ENCODE measurements at regions not wholly inside any gene's neighbourhood (a gene's known extent, or its start where the extent isn't known, plus 50 kb on each side); places are given as distances from the start of the nearest gene placed in this dataset.

DNA sequence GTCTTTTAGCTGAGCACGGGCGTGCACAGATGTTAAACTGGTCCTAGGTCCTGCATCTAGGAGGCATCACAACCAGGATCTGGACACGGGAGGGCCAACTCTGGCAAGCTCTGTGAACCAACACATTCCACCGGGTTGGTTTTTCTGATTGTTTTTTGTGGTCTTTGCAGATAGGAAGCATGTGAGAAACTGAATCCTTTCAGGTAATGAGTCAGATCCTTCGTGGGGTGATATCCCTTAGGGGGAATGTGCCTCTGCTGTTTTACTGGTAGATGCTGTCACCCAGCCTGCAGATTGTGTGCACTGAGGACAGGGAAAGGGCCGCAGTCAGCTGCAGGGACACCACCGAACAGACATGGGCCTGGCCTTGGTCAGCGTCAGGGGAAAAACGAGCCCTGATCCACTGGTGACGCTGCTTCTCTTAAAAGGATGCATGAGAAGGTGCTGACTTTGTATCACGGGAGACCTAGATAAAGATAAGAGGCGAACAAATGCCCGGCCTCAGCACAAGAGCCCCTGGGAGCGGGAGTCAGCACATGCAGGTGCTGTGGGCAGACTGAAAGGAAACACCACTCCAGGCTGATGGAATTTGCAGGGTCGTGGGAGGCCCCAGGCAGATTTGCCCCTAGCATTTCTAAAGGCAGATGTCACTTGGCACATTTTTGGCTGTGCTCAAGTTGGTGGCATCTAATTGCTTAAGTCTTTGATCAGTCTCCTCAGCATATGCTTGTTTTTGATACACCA is 51.1 kb downstream of the DOP1B start:
- Mint-ChIP-seq H3K36me3 (ENCODE audit: insufficient read depth, unreplicated experiment) (peaks cover 11% of the 10 kb centered on the region), H3K27ac (ENCODE audit: unreplicated experiment) (no peak overlapping the region), H3K4me1 (ENCODE audit: low read depth, unreplicated experiment) (peaks cover 44% of the 10 kb centered on the region), H3K4me3 (ENCODE audit: low read depth, unreplicated experiment) (no peak overlapping the region), H3K27me3 (ENCODE audit: unreplicated experiment) (no peaks in the 10 kb centered on the region), H3K9me3 (ENCODE audit: low read depth, unreplicated experiment) (no peaks in the 10 kb centered on the region)
- no TSS peak for BruUV-seq (replicated peaks)
- intact Hi-C loops (cut with micrococcal nuclease; ENCODE audit: unreplicated experiment): no loop called here
- TF ChIP-seq, protein P1, sequence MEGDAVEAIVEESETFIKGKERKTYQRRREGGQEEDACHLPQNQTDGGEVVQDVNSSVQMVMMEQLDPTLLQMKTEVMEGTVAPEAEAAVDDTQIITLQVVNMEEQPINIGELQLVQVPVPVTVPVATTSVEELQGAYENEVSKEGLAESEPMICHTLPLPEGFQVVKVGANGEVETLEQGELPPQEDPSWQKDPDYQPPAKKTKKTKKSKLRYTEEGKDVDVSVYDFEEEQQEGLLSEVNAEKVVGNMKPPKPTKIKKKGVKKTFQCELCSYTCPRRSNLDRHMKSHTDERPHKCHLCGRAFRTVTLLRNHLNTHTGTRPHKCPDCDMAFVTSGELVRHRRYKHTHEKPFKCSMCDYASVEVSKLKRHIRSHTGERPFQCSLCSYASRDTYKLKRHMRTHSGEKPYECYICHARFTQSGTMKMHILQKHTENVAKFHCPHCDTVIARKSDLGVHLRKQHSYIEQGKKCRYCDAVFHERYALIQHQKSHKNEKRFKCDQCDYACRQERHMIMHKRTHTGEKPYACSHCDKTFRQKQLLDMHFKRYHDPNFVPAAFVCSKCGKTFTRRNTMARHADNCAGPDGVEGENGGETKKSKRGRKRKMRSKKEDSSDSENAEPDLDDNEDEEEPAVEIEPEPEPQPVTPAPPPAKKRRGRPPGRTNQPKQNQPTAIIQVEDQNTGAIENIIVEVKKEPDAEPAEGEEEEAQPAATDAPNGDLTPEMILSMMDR (IDR thresholded peaks at IDR 0.05; ENCODE audit: unreplicated experiment): no peak
- CTCF ChIA-PET: interaction anchor here (0.7 kb wide), 2 partner anchors 56 to 67 kb away, joined by 5 to 7 read pairs; no protein-coding TSS in a partner anchor
- DNase-seq: no peak

DNA sequence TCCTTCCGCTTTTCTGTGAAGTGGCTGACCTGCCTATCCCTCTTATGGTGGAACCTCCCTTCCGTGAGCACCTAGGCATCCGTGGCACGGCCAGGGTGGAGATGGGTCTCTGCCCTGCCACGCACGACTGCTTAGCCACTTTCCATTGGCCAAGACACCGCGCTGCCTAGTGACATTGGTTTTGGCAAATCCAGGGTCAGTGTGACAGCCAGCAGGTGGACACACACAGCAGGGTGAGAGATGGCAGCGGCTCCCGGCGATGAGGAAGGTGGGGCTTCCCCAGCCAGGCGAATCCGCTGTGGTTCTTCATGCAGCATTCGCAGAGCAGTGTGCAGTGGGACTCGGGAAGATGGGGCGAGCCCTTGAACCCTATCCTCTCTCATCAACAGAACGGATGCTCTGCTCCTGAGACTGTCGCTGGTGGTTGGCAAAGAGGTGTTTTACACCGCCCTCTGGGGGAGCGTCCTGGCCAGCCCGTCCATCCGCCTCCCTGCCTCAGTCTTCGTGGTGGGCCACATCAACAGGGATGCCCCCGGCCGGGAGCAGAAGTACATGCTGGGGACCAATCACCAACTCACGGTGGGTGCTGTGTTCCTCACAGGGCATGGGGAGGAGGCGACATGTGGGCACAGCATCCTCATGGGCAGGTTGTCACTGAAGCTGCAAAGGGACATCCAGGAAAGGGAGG is 51.8 kb downstream of the DOP1B start:
- DNase-seq: no peak
- Mint-ChIP-seq H3K9me3 (ENCODE audit: low read depth, unreplicated experiment) (no peaks in the 10 kb centered on the region), H3K27me3 (ENCODE audit: unreplicated experiment) (no peaks in the 10 kb centered on the region), H3K4me3 (ENCODE audit: low read depth, unreplicated experiment) (no peak overlapping the region), H3K27ac (ENCODE audit: unreplicated experiment) (no peak overlapping the region), H3K4me1 (ENCODE audit: low read depth, unreplicated experiment) (peaks cover 37% of the 10 kb centered on the region), H3K36me3 (ENCODE audit: insufficient read depth, unreplicated experiment) (peaks cover 11% of the 10 kb centered on the region)
- no TSS peak for BruUV-seq (replicated peaks)
- CTCF ChIA-PET: interaction anchor here (2.0 kb wide), 1 partner anchor 55 kb away, joined by 17 read pairs; no protein-coding TSS in a partner anchor
- intact Hi-C loops (cut with micrococcal nuclease; ENCODE audit: unreplicated experiment): loop anchor here (1.0 kb wide), 2 partner anchors 55 to 67 kb away; no protein-coding TSS in a partner anchor
- TF ChIP-seq, protein P1 (IDR thresholded peaks at IDR 0.05; ENCODE audit: unreplicated experiment): no peak

DNA sequence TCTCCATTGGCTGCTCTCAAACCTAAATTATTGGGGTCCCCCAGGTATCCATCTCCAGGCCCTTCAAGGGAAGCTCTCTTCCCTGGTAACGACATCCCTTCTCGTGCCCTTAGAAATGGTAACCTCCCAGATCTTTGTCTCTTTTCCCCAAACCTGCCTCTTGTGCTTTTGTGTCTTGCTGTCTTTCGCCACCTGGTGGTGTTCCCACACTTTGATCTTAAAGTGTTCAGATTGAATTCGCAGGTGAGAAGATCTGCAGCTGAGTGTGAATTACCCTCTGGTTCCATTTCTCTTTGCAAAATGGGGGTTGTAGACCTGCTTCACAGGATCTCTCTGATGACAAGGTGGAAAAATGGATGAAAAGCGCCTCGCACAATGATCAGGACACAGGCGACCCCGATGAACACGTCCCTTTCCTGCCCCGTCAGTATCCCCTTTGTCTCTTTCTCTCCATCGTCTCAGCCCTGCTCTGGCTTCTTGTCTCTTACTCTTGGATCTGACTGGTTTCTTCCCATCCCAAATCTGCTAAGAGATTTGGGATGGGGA is 53.1 kb downstream of the DOP1B start:
- BruUV-seq (replicated peaks): no TSS peak
- H3K4me3 Mint-ChIP-seq (ENCODE audit: low read depth, unreplicated experiment): peak overlapping the region; percentile 51
- H3K27me3 Mint-ChIP-seq (ENCODE audit: unreplicated experiment): no peaks in the 10 kb centered on the region
- peaks cover 11% of the 10 kb centered on the region for H3K36me3 Mint-ChIP-seq (ENCODE audit: insufficient read depth, unreplicated experiment)
- CTCF ChIA-PET: interaction anchor here (0.6 to 2.0 kb wide), 9 partner anchors 21 to 416 kb away, joined by 3 to 17 read pairs (median 4); partner anchors contain the start of gene MORC3
- peak; percentile 59 for DNase-seq
- intact Hi-C loops (cut with micrococcal nuclease; ENCODE audit: unreplicated experiment): loop anchor here (1.0 kb wide), 2 partner anchors 56 to 68 kb away; no protein-coding TSS in a partner anchor
- H3K27ac Mint-ChIP-seq (ENCODE audit: unreplicated experiment): peak overlapping the region; percentile 76
- TF ChIP-seq, protein P1 (IDR thresholded peaks at IDR 0.05; ENCODE audit: unreplicated experiment): peak; percentile 44
- H3K4me1 Mint-ChIP-seq (ENCODE audit: low read depth, unreplicated experiment): peaks cover 30% of the 10 kb centered on the region
- no peaks in the 10 kb centered on the region for H3K9me3 Mint-ChIP-seq (ENCODE audit: low read depth, unreplicated experiment)

DNA sequence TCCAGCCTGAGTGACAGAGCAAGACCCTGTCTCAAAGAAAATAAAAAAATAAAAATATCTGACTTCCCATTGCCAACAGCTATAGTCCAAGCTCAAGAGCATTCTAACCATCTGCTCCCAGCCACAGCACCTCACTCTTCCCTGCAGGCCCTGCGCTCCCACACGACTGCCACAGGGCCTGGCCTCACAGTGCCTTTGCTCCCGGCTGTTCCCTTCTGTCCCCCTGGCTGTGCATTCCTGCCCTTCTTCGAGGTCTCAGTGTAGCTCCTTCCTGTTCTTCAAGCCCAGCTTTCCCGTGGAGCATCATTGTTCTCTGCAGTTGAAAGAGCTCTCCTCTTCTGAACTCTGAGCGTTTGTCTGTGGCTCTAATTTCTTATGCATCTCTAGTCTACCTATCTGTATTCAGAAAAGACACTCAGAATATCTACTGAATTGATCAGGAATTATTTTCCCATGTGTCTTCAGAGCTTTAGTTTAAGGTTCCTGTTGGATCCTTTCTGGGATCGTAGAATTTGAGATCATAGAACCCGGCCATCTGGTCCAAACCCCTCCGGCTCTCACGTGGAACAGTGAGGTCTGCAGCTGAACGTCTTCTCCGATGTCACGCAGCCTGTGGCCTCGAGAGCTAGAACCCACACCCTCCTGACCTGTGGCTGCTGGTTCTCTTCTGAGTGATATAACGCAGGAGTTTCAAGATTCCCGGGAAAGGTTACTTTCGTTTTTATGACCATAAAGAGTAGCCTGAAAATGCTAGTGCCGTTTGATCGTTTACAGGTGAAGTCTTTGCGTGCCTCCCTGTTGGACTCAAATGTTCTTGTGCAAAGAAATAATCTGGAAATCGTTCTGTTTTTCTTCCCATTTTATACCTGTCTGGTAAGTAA is 54.4 kb downstream of the DOP1B start:
- Mint-ChIP-seq H3K36me3 (ENCODE audit: insufficient read depth, unreplicated experiment) (peaks cover 11% of the 10 kb centered on the region), H3K4me3 (ENCODE audit: low read depth, unreplicated experiment) (peak overlapping the region; percentile 51), H3K9me3 (ENCODE audit: low read depth, unreplicated experiment) (no peaks in the 10 kb centered on the region), H3K27ac (ENCODE audit: unreplicated experiment) (peak overlapping the region; percentile 82), H3K4me1 (ENCODE audit: low read depth, unreplicated experiment) (peaks cover 30% of the 10 kb centered on the region), H3K27me3 (ENCODE audit: unreplicated experiment) (no peaks in the 10 kb centered on the region)
- no peak for DNase-seq
- no TSS peak for BruUV-seq (replicated peaks)
- CTCF ChIA-PET: interaction anchor here (0.6 to 2.0 kb wide), 2 partner anchors 58 to 1700 kb away, joined by 7 to 17 read pairs; no protein-coding TSS in a partner anchor
- intact Hi-C loops (cut with micrococcal nuclease; ENCODE audit: unreplicated experiment): no loop called here
- TF ChIP-seq, protein P1 (IDR thresholded peaks at IDR 0.05; ENCODE audit: unreplicated experiment): no peak

All from Calu3 (cell line).